GM12878 (cell line): ENCODE measurements at regions not wholly inside any gene's neighbourhood (a gene's known extent, or its start where the extent isn't known, plus 50 kb on each side); places are given as distances from the start of the nearest gene placed in this dataset.

ENCODE experiments used
- BHLHE40 ChIP-seq, 2 experiments: fragments of 450-650 bp in 1 of 2; IDR thresholded peaks; 2 replicates each; pipeline ENCODE4 v1.6.1; 2011 to 2017; ENCODE audit warnings: low read depth in 2 of 2, borderline replicate concordance in 1 of 2, improper control_type of control experiment in 1 of 2, low read length in 1 of 2, mild to moderate bottlenecking in 1 of 2
- CBX5 ChIP-seq: sonication (generic); IDR thresholded peaks from 2 replicates; pipeline ENCODE4 v1.6.1; 2016; ENCODE audit warnings: low read depth, moderate library complexity, mild to moderate bottlenecking, inconsistent platforms
- CHD1 ChIP-seq: IDR thresholded peaks from 2 replicates; pipeline ENCODE4 v1.6.1; 2012; ENCODE audit warnings: low read depth, low read length, improper control_type of control experiment
- MEF2A ChIP-seq: IDR thresholded peaks from 2 replicates; pipeline ENCODE4 v1.6.1; 2011; ENCODE audit warnings: low read depth, mild to moderate bottlenecking, low read length, moderate library complexity; ENCODE audit not compliant: insufficient read depth
- POLR2A ChIP-seq: IDR thresholded peaks from 2 replicates; pipeline ENCODE4 v1.6.1; 2011; ENCODE audit warnings: low read depth, mild to moderate bottlenecking, low read length
- POLR2AphosphoS5 ChIP-seq: IDR thresholded peaks from 2 replicates; pipeline ENCODE4 v1.6.1; 2011; ENCODE audit warnings: mild to moderate bottlenecking, low read length, inconsistent platforms
- RCOR1 ChIP-seq: conservative IDR thresholded peaks from 2 replicates; pipeline ENCODE4 v1.6.1; 2012; ENCODE audit warnings: low read depth, low read length, improper control_type of control experiment
- RFX5 ChIP-seq: IDR thresholded peaks from 2 replicates; pipeline ENCODE4 v1.6.1; 2011; ENCODE audit warnings: low read depth, low read length, improper control_type of control experiment
- TCF7 ChIP-seq: IDR thresholded peaks from 2 replicates; pipeline ENCODE4 v1.6.1; 2014; ENCODE audit warnings: antibody characterized with exemption, borderline replicate concordance
- YY1 ChIP-seq: IDR thresholded peaks from 2 replicates; pipeline ENCODE4 v1.6.1; 2011; ENCODE audit warnings: low read depth, mild to moderate bottlenecking, low read length
- TF ChIP-seq, protein P1 (sequence below), 3 experiments: IDR thresholded peaks in 2 of 3; conservative IDR thresholded peaks in 1 of 3; 2 replicates each; pipeline ENCODE4 v1.5.1; 2011; ENCODE audit warnings: low read depth in 3 of 3, low read length in 3 of 3, mild to moderate bottlenecking in 3 of 3, control low read depth in 2 of 3, moderate library complexity in 2 of 3, inconsistent platforms in 1 of 3, mixed read lengths in 1 of 3; ENCODE audit not compliant: control insufficient read depth in 2 of 3, insufficient read depth in 1 of 3; ENCODE audit errors: extremely low read depth in 1 of 3
- TF ChIP-seq, protein P2 (sequence below): fragments of 450-650 bp; IDR thresholded peaks from 2 replicates; pipeline ENCODE4 v1.6.1; 2017; ENCODE audit warnings: antibody characterized with exemption, mild to moderate bottlenecking, moderate library complexity
- TF ChIP-seq, protein P3 (sequence below): IDR thresholded peaks from 2 replicates; pipeline ENCODE4 v1.6.1; 2011; ENCODE audit warnings: borderline replicate concordance, low read depth, mild to moderate bottlenecking, moderate library complexity, low read length; ENCODE audit not compliant: insufficient read depth, poor library complexity, severe bottlenecking
- TF ChIP-seq, protein P4 (sequence below): fragments of 450-650 bp; IDR thresholded peaks from 2 replicates; pipeline ENCODE4 v1.6.1; 2016; ENCODE audit warnings: mild to moderate bottlenecking, moderate library complexity, borderline replicate concordance

DNA sequence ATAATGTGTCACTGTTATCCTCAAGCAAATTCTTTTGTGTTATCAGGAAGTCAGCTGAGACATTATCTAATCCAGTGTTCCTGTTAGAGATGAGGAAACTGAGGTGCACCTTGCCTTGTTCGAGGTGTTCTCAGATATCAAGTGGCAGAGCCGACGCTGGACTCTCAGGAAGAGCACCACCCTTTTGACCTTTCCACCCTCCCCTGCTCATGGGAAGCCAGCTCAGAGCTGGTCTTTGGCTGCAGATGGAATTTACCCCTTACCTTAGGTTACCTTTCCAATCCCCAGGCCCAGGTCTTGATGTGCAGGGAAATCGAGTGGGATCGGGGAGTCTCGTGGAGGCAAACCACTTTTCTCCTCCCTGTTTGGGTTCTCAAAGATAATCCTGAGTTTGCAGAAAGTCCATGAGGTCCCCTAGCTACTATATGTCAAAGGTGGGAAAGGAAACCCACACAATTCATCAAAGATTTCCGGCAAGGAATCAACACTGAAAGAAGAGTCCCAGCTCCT, 62.9 kb upstream of the PIM1 start:
- TF ChIP-seq MEF2A: no peak
- TF ChIP-seq POLR2AphosphoS5: no peak
- TF ChIP-seq, protein P1, sequence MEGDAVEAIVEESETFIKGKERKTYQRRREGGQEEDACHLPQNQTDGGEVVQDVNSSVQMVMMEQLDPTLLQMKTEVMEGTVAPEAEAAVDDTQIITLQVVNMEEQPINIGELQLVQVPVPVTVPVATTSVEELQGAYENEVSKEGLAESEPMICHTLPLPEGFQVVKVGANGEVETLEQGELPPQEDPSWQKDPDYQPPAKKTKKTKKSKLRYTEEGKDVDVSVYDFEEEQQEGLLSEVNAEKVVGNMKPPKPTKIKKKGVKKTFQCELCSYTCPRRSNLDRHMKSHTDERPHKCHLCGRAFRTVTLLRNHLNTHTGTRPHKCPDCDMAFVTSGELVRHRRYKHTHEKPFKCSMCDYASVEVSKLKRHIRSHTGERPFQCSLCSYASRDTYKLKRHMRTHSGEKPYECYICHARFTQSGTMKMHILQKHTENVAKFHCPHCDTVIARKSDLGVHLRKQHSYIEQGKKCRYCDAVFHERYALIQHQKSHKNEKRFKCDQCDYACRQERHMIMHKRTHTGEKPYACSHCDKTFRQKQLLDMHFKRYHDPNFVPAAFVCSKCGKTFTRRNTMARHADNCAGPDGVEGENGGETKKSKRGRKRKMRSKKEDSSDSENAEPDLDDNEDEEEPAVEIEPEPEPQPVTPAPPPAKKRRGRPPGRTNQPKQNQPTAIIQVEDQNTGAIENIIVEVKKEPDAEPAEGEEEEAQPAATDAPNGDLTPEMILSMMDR (IDR thresholded peaks at IDR 0.05 in 2 of 3, conservative IDR thresholded peaks at IDR 0.05 in 1 of 3; ENCODE audit: control insufficient read depth in 2 of 3, extremely low read depth in 1 of 3, insufficient read depth in 1 of 3, low read depth in 3 of 3, low read length in 3 of 3): no peak
- TF ChIP-seq, protein P2, sequence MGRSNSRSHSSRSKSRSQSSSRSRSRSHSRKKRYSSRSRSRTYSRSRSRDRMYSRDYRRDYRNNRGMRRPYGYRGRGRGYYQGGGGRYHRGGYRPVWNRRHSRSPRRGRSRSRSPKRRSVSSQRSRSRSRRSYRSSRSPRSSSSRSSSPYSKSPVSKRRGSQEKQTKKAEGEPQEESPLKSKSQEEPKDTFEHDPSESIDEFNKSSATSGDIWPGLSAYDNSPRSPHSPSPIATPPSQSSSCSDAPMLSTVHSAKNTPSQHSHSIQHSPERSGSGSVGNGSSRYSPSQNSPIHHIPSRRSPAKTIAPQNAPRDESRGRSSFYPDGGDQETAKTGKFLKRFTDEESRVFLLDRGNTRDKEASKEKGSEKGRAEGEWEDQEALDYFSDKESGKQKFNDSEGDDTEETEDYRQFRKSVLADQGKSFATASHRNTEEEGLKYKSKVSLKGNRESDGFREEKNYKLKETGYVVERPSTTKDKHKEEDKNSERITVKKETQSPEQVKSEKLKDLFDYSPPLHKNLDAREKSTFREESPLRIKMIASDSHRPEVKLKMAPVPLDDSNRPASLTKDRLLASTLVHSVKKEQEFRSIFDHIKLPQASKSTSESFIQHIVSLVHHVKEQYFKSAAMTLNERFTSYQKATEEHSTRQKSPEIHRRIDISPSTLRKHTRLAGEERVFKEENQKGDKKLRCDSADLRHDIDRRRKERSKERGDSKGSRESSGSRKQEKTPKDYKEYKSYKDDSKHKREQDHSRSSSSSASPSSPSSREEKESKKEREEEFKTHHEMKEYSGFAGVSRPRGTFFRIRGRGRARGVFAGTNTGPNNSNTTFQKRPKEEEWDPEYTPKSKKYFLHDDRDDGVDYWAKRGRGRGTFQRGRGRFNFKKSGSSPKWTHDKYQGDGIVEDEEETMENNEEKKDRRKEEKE: no peak
- no peak for TF ChIP-seq BHLHE40 (IDR thresholded peaks at IDR 0.05; ENCODE audit: borderline replicate concordance in 1 of 2, low read depth in 2 of 2, low read length in 1 of 2)
- no peak for TF ChIP-seq RCOR1
- no peak for TF ChIP-seq POLR2A
- TF ChIP-seq CHD1: no peak
- TF ChIP-seq, protein P3, sequence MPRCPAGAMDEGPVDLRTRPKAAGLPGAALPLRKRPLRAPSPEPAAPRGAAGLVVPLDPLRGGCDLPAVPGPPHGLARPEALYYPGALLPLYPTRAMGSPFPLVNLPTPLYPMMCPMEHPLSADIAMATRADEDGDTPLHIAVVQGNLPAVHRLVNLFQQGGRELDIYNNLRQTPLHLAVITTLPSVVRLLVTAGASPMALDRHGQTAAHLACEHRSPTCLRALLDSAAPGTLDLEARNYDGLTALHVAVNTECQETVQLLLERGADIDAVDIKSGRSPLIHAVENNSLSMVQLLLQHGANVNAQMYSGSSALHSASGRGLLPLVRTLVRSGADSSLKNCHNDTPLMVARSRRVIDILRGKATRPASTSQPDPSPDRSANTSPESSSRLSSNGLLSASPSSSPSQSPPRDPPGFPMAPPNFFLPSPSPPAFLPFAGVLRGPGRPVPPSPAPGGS: no peak
- TF ChIP-seq CBX5: no peak
- no peak for TF ChIP-seq TCF7
- TF ChIP-seq, protein P4, sequence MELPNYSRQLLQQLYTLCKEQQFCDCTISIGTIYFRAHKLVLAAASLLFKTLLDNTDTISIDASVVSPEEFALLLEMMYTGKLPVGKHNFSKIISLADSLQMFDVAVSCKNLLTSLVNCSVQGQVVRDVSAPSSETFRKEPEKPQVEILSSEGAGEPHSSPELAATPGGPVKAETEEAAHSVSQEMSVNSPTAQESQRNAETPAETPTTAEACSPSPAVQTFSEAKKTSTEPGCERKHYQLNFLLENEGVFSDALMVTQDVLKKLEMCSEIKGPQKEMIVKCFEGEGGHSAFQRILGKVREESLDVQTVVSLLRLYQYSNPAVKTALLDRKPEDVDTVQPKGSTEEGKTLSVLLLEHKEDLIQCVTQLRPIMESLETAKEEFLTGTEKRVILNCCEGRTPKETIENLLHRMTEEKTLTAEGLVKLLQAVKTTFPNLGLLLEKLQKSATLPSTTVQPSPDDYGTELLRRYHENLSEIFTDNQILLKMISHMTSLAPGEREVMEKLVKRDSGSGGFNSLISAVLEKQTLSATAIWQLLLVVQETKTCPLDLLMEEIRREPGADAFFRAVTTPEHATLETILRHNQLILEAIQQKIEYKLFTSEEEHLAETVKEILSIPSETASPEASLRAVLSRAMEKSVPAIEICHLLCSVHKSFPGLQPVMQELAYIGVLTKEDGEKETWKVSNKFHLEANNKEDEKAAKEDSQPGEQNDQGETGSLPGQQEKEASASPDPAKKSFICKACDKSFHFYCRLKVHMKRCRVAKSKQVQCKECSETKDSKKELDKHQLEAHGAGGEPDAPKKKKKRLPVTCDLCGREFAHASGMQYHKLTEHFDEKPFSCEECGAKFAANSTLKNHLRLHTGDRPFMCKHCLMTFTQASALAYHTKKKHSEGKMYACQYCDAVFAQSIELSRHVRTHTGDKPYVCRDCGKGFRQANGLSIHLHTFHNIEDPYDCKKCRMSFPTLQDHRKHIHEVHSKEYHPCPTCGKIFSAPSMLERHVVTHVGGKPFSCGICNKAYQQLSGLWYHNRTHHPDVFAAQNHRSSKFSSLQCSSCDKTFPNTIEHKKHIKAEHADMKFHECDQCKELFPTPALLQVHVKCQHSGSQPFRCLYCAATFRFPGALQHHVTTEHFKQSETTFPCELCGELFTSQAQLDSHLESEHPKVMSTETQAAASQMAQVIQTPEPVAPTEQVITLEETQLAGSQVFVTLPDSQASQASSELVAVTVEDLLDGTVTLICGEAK: no peak
- TF ChIP-seq RFX5: no peak
- TF ChIP-seq YY1: no peak
